ENCODE measurements at regions not wholly inside any gene's neighbourhood (a gene's known extent, or its start where the extent isn't known, plus 50 kb on each side); places are given as distances from the start of the nearest gene placed in this dataset.

GRCh38 chr1:2942410-2942809, 78.9 kb upstream of the ACTRT2 start:
- TF ChIP-seq POLR2AphosphoS5 (IDR thresholded peaks at IDR 0.05; ENCODE audit: borderline replicate concordance, low read depth, low read length) (no peak), FOXP2 (optimal IDR thresholded peaks at IDR 0.05; ENCODE audit: control extremely low read depth, extremely low read length, insufficient read depth) (no peak), EZH2 (IDR thresholded peaks at IDR 0.05) (no peak)
- no peak overlapping the region for H3K4me3 ChIP-seq
- H3K9ac ChIP-seq (ENCODE audit: insufficient read length): no peak overlapping the region
- H3K36me3 ChIP-seq (ENCODE audit: insufficient read depth, low read length): no peaks in the 10 kb centered on the region
- no peak overlapping the region for H3K27ac ChIP-seq
- no peak for DNase-seq (ENCODE audit: low read depth, low spot score)
- H3K9me3 ChIP-seq (ENCODE audit: low read depth, low read length): no peaks in the 10 kb centered on the region

- H3K36me3 ChIP-seq (ENCODE audit: insufficient read depth, low read length): no peaks in the 10 kb centered on the region
- no peak for TF ChIP-seq EZH2 (IDR thresholded peaks at IDR 0.05)
- TF ChIP-seq POLR2AphosphoS5 (IDR thresholded peaks at IDR 0.05; ENCODE audit: borderline replicate concordance, low read depth, low read length): no peak
- no peak for TF ChIP-seq FOXP2 (optimal IDR thresholded peaks at IDR 0.05; ENCODE audit: control extremely low read depth, extremely low read length, insufficient read depth)
- no peak overlapping the region for H3K4me3 ChIP-seq
- no peak for DNase-seq (ENCODE audit: low read depth, low spot score)
- no peaks in the 10 kb centered on the region for H3K9me3 ChIP-seq (ENCODE audit: low read depth, low read length)
- H3K27ac ChIP-seq: no peak overlapping the region
- H3K9ac ChIP-seq (ENCODE audit: insufficient read length): no peak overlapping the region
These were observed 77.5 kb upstream of the ACTRT2 start for GRCh38 chr1:2943686-2944260.

- H3K9me3 ChIP-seq (ENCODE audit: low read depth, low read length): no peaks in the 10 kb centered on the region
- H3K36me3 ChIP-seq (ENCODE audit: insufficient read depth, low read length): no peaks in the 10 kb centered on the region
- no peak for DNase-seq (ENCODE audit: low read depth, low spot score)
- no peak overlapping the region for H3K27ac ChIP-seq
- H3K9ac ChIP-seq (ENCODE audit: insufficient read length): no peak overlapping the region
- H3K4me3 ChIP-seq: no peak overlapping the region
- no peak for TF ChIP-seq EZH2 (IDR thresholded peaks at IDR 0.05)
- TF ChIP-seq POLR2AphosphoS5 (IDR thresholded peaks at IDR 0.05; ENCODE audit: borderline replicate concordance, low read depth, low read length): no peak
- no peak for TF ChIP-seq FOXP2 (optimal IDR thresholded peaks at IDR 0.05; ENCODE audit: control extremely low read depth, extremely low read length, insufficient read depth)
These were observed 76.6 kb upstream of the ACTRT2 start for GRCh38 chr1:2944705-2945104.

- no peak for DNase-seq (ENCODE audit: low read depth, low spot score)
- Histone ChIP-seq H3K27ac (no peak overlapping the region), H3K9me3 (ENCODE audit: low read depth, low read length) (no peaks in the 10 kb centered on the region), H3K36me3 (ENCODE audit: insufficient read depth, low read length) (no peaks in the 10 kb centered on the region), H3K4me3 (no peak overlapping the region), H3K9ac (ENCODE audit: insufficient read length) (no peak overlapping the region)
- TF ChIP-seq EZH2 (IDR thresholded peaks at IDR 0.05) (no peak), POLR2AphosphoS5 (IDR thresholded peaks at IDR 0.05; ENCODE audit: borderline replicate concordance, low read depth, low read length) (no peak), FOXP2 (optimal IDR thresholded peaks at IDR 0.05; ENCODE audit: control extremely low read depth, extremely low read length, insufficient read depth) (no peak)
These were observed 75.4 kb upstream of the ACTRT2 start for GRCh38 chr1:2945821-2946231.

- no peak for DNase-seq (ENCODE audit: low read depth, low spot score)
- H3K36me3 ChIP-seq (ENCODE audit: insufficient read depth, low read length): no peaks in the 10 kb centered on the region
- H3K27ac ChIP-seq: no peak overlapping the region
- no peak overlapping the region for H3K4me3 ChIP-seq
- TF ChIP-seq EZH2 (IDR thresholded peaks at IDR 0.05): no peak
- TF ChIP-seq POLR2AphosphoS5 (IDR thresholded peaks at IDR 0.05; ENCODE audit: borderline replicate concordance, low read depth, low read length): no peak
- no peak for TF ChIP-seq FOXP2 (optimal IDR thresholded peaks at IDR 0.05; ENCODE audit: control extremely low read depth, extremely low read length, insufficient read depth)
- no peaks in the 10 kb centered on the region for H3K9me3 ChIP-seq (ENCODE audit: low read depth, low read length)
- H3K9ac ChIP-seq (ENCODE audit: insufficient read length): no peak overlapping the region
These were observed 75.0 kb upstream of the ACTRT2 start for GRCh38 chr1:2946291-2946690.

GRCh38 chr1:2946999-2947690, 74.1 kb upstream of the ACTRT2 start:
- Histone ChIP-seq H3K9ac (ENCODE audit: insufficient read length) (no peak overlapping the region), H3K4me3 (no peak overlapping the region), H3K27ac (no peak overlapping the region), H3K36me3 (ENCODE audit: insufficient read depth, low read length) (no peaks in the 10 kb centered on the region), H3K9me3 (ENCODE audit: low read depth, low read length) (no peaks in the 10 kb centered on the region)
- no peak for DNase-seq (ENCODE audit: low read depth, low spot score)
- no peak for TF ChIP-seq FOXP2 (optimal IDR thresholded peaks at IDR 0.05; ENCODE audit: control extremely low read depth, extremely low read length, insufficient read depth)
- no peak for TF ChIP-seq POLR2AphosphoS5 (IDR thresholded peaks at IDR 0.05; ENCODE audit: borderline replicate concordance, low read depth, low read length)
- TF ChIP-seq EZH2 (IDR thresholded peaks at IDR 0.05): no peak

GRCh38 chr1:2948001-2948750, 73.1 kb upstream of the ACTRT2 start:
- Histone ChIP-seq H3K27ac (no peak overlapping the region), H3K9ac (ENCODE audit: insufficient read length) (no peak overlapping the region), H3K9me3 (ENCODE audit: low read depth, low read length) (no peaks in the 10 kb centered on the region), H3K4me3 (no peak overlapping the region), H3K36me3 (ENCODE audit: insufficient read depth, low read length) (no peaks in the 10 kb centered on the region)
- no peak for DNase-seq (ENCODE audit: low read depth, low spot score)
- no peak for TF ChIP-seq POLR2AphosphoS5 (IDR thresholded peaks at IDR 0.05; ENCODE audit: borderline replicate concordance, low read depth, low read length)
- TF ChIP-seq FOXP2 (optimal IDR thresholded peaks at IDR 0.05; ENCODE audit: control extremely low read depth, extremely low read length, insufficient read depth): no peak
- no peak for TF ChIP-seq EZH2 (IDR thresholded peaks at IDR 0.05)
